ENCODE measurements at regions not wholly inside any gene's neighbourhood (a gene's known extent, or its start where the extent isn't known, plus 50 kb on each side); places are given as distances from the start of the nearest gene placed in this dataset.
"Not testable (repeated sequence)": the region's sequence is repeated elsewhere in the genome, so short reads cannot be mapped to it uniquely, and the experiment has no call there.

DNA sequence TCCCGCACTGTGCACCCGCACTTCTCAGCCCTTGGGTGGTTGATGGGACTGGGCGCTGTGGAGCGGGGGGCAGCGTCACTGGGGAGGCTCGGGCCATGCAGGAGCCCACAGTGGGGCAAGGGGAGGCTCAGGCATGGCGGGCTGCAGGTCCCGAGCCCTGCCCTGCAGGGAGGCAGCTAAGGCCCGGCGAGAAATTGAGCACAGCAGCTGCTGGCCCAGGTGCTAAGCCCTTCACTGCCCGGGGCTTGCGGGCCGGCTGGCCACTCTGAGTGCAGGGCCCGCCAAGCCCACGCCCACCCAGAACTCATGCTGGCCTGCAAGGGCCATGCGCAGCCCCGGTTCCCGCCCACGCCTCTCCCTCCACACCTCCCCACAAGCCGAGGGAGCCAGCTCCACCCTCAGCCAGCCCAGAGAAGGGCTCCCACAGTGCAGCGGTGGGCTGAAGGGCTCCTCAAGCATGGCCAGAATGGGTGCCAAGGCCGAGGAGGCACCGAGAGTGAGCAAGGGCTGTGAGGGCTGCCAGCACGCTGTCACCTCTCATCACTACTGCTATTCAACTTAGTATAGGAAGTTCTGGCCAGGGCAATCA lies 60.3 kb upstream of the FBXL17 start:
- DNase-seq = not testable (repeated sequence)

GRCh38 chr5:108437425-108437824 lies 55.5 kb upstream of the FBXL17 start:
- DNase-seq = no peak

DNA sequence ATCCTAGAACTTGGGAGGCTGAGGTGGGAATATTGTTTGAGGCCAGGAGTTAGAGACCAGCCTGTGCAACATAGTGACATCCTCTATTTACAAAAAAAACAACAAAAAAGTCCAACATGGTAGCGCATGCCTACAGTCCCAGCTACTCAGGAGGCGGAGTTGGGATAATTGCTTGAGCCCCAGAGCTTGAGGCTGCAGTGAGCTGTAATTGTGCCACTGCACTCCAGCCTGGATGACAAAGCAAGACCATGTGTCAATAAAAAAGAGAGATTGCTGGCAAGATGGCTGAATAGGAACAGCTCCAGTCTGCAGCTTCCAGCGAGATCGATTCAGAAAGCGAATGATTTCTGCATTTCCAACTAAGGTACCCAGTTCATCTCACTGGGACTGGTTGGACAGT lies 54.8 kb upstream of the FBXL17 start:
- DNase-seq = no peak

DNA sequence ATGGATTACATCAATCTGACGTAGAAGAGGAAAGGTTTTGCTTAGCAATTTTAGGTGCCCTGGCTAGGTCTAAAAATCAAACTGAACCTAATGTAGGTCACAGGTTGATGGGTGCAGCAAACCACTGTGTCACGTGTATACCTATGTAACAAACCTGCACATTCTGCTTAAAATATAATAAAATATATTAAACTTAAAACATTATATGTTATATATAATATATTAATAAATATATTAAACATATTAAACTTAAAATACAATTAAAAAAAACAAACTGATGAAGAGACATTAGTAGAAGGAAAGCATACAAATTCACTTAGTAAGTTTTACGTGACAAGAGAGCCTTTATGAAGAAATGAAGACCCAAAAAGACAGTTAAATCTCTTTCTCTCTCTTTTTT lies 51.7 kb upstream of the FBXL17 start:
- no peak for DNase-seq

DNA sequence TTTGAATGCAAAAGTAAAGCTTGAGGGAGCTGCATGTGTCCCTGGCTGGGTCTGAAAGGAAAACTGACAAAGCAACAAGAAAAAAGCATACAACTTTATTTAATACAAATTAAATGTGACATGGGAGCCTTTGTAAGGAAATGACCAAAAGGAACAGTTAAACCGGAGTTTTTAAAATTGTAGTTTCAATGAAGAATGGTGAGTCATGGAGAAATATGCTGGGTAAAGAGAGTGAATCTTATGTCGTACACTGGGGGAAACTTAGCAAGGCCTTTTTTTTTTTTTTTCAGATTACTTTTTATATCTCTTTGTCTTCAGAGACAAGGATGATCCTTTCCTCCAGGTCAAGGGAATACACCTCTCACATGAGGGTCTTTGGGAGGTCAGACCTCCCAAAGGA lies 50.1 kb upstream of the FBXL17 start:
- no peak for DNase-seq

Measured in tongue (tissue), 1 donor.